ENCODE measurements at regions not wholly inside any gene's neighbourhood (a gene's known extent, or its start where the extent isn't known, plus 50 kb on each side); places are given as distances from the start of the nearest gene placed in this dataset.

DNA sequence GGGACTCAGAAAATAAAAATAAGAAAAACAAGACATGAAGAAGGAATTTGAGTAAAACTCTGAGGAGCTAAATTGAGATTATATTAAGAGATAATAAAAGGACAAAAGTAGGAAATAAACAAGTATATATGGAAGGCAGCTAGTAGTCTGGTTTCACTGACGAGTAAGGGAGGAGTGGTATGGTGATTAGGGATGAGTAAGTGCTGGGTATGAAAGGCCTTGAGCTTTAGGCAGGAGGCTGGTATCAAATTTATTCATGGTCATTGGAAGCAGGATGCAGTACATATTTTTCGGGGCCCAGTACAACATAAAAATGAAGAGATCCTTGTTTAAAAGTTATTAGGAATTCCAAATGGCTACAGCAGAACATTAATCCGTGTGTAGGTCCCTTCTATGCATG, 789.7 kb upstream of the PRMT6 start:
- Histone ChIP-seq H3K27ac (ENCODE audit: low read length) (no peak overlapping the region), H3K4me1 (ENCODE audit: control insufficient read depth, insufficient read depth, low read length) (no peaks in the 10 kb centered on the region), H3K9me3 (ENCODE audit: control insufficient read depth, low read depth, low read length) (peaks cover 3% of the 10 kb centered on the region), H3K27me3 (ENCODE audit: control insufficient read depth, insufficient read depth, low read length) (no peaks in the 10 kb centered on the region), H3K36me3 (ENCODE audit: control insufficient read depth, insufficient read depth, low read length) (no peaks in the 10 kb centered on the region), H3K4me3 (ENCODE audit: low read length) (no peak overlapping the region)
- 20% methylated on average over 2 of the region's 3 CpGs for WGBS (ENCODE audit: insufficient coverage, low lambda C conversion rate)
- DNase-seq: no peak

DNA sequence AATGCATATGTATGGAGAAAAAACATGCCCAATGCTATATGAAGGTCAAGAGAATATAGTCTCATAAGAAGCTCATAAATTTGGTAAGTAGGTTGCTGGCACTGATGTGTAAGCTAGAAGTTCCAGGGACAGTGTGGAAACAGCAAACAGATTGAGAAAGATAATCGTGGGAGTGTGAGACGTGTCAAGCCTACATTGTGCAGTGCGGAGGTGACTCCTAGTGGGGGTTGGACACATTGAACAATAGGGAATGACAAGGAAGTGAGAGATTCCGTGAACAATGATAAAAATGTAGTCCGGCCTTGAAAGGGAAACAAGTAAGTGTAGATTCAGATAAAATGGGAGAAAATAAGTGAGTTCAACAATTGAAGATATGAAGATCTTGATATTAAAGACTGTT, 788.4 kb upstream of the PRMT6 start:
- no peak for DNase-seq
- WGBS (ENCODE audit: insufficient coverage, low lambda C conversion rate): 16% methylated on average over 2 of the region's 5 CpGs
- Histone ChIP-seq H3K4me1 (ENCODE audit: control insufficient read depth, insufficient read depth, low read length) (no peaks in the 10 kb centered on the region), H3K27me3 (ENCODE audit: control insufficient read depth, insufficient read depth, low read length) (no peaks in the 10 kb centered on the region), H3K4me3 (ENCODE audit: low read length) (no peak overlapping the region), H3K27ac (ENCODE audit: low read length) (no peak overlapping the region), H3K36me3 (ENCODE audit: control insufficient read depth, insufficient read depth, low read length) (no peaks in the 10 kb centered on the region), H3K9me3 (ENCODE audit: control insufficient read depth, low read depth, low read length) (peaks cover 3% of the 10 kb centered on the region)

DNA sequence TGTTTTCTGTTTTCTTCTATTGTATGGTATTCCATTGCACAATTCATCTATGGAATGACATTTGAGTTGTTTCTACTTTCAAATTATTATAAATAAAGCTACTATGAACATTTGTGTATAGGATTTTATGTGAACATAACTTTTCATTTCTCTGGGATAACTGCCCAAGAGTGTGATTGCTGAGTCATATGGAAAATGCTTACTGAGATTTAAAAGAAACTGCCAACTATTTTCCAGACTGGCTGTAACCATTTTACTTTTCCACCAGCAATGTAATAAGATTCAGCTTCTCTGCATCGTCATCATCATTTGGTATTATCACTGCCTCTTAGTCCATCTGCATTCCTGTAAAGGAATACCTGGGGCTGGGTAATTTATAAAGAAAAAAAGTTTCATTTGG, 779.6 kb upstream of the PRMT6 start:
- H3K4me1 ChIP-seq (ENCODE audit: control insufficient read depth, insufficient read depth, low read length): no peaks in the 10 kb centered on the region
- H3K9me3 ChIP-seq (ENCODE audit: control insufficient read depth, low read depth, low read length): no peaks in the 10 kb centered on the region
- H3K27me3 ChIP-seq (ENCODE audit: control insufficient read depth, insufficient read depth, low read length): no peaks in the 10 kb centered on the region
- no peak overlapping the region for H3K27ac ChIP-seq (ENCODE audit: low read length)
- WGBS (ENCODE audit: insufficient coverage, low lambda C conversion rate): no CpG with 5 or more reads among the region's 1 CpG
- H3K36me3 ChIP-seq (ENCODE audit: control insufficient read depth, insufficient read depth, low read length): no peaks in the 10 kb centered on the region
- H3K4me3 ChIP-seq (ENCODE audit: low read length): no peak overlapping the region
- DNase-seq: no peak

DNA sequence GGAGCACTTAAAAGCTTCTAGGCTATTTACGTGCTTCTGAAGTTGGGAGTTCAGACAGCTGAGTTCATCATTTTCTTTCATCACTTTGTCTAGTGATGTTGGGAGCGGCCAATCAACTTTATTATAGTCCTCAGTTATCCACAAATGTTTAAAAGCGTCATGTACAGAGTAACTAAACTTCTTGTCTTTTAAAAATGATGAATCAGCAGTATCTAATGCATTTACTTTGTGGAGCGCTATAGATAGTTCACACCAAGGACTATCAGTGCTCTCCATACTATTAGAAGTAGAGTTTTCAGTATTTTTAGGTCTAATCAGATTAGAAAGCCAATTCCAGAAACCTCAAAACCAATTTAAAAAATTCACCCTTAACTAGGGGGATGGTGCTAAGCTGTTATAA, 778.7 kb upstream of the PRMT6 start:
- whole genome bisulfite sequencing (ENCODE audit: insufficient coverage, low lambda C conversion rate): 83% methylated on average over 2 of the region's 4 CpGs
- DNase-seq: no peak
- H3K4me1 ChIP-seq (ENCODE audit: control insufficient read depth, insufficient read depth, low read length): no peaks in the 10 kb centered on the region
- H3K36me3 ChIP-seq (ENCODE audit: control insufficient read depth, insufficient read depth, low read length): no peaks in the 10 kb centered on the region
- no peak overlapping the region for H3K27ac ChIP-seq (ENCODE audit: low read length)
- H3K27me3 ChIP-seq (ENCODE audit: control insufficient read depth, insufficient read depth, low read length): no peaks in the 10 kb centered on the region
- H3K9me3 ChIP-seq (ENCODE audit: control insufficient read depth, low read depth, low read length): no peaks in the 10 kb centered on the region
- no peak overlapping the region for H3K4me3 ChIP-seq (ENCODE audit: low read length)

DNA sequence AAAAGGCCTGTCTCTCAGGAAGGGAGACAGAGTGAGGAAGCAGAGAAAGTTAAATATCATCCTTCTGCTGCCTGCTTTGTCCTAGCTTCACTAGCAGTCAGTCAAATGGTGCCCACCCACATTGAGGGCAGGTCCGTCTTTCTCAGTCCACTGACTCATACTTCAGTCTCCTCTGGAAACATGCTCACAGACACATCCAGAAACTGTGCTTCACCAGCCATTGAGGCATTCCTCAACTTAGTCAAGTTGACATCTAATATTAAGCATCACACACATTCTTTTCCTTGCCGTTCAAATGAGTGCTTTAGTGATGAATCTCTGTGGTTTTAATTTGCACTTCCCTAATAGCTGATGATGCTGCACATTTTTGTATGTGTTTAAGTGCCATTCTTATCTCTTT, 777.8 kb upstream of the PRMT6 start:
- H3K9me3 ChIP-seq (ENCODE audit: control insufficient read depth, low read depth, low read length): no peaks in the 10 kb centered on the region
- no peaks in the 10 kb centered on the region for H3K4me1 ChIP-seq (ENCODE audit: control insufficient read depth, insufficient read depth, low read length)
- H3K4me3 ChIP-seq (ENCODE audit: low read length): no peak overlapping the region
- H3K36me3 ChIP-seq (ENCODE audit: control insufficient read depth, insufficient read depth, low read length): no peaks in the 10 kb centered on the region
- H3K27ac ChIP-seq (ENCODE audit: low read length): no peak overlapping the region
- WGBS (ENCODE audit: insufficient coverage, low lambda C conversion rate): 89% methylated on average over 1 of the region's 2 CpGs
- H3K27me3 ChIP-seq (ENCODE audit: control insufficient read depth, insufficient read depth, low read length): no peaks in the 10 kb centered on the region
- no peak for DNase-seq

DNA sequence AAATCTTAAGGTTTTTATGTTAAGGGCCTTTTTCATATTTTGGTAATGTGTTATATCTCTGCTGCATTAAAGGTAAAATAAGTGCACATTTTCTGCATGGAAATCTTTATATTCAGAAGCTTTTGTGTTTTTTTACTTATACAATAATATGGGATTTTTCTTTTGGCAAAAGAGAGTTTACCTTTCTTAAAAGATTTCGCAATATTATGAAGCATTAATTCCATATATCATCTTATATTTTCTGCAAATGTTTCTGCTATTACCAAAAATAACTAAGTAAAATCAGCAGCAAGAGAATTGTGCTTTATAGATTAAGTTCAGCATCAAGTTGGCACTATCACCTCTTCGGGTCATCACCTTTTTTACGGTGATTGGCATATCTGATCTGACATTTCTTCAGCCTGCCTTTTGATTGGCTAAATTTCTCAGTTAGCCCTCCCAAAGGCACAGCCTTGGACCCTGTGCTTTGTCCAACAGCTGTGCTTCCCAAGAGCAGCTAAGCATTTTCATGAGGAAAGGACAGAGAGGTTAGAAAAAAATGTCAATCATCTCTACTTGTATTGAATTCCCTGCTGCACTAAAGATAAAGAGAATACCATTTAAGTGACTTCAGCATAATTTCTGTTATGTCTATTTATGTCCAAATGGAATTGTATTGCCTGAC, 767.1 kb upstream of the PRMT6 start:
- DNase-seq: no peak
- 100% methylated on average over 1 of the region's 3 CpGs for WGBS (ENCODE audit: insufficient coverage, low lambda C conversion rate)
- no peak overlapping the region for H3K4me3 ChIP-seq (ENCODE audit: low read length)
- H3K9me3 ChIP-seq (ENCODE audit: control insufficient read depth, low read depth, low read length): no peaks in the 10 kb centered on the region
- H3K27me3 ChIP-seq (ENCODE audit: control insufficient read depth, insufficient read depth, low read length): no peaks in the 10 kb centered on the region
- H3K36me3 ChIP-seq (ENCODE audit: control insufficient read depth, insufficient read depth, low read length): no peaks in the 10 kb centered on the region
- no peak overlapping the region for H3K27ac ChIP-seq (ENCODE audit: low read length)
- H3K4me1 ChIP-seq (ENCODE audit: control insufficient read depth, insufficient read depth, low read length): no peaks in the 10 kb centered on the region

DNA sequence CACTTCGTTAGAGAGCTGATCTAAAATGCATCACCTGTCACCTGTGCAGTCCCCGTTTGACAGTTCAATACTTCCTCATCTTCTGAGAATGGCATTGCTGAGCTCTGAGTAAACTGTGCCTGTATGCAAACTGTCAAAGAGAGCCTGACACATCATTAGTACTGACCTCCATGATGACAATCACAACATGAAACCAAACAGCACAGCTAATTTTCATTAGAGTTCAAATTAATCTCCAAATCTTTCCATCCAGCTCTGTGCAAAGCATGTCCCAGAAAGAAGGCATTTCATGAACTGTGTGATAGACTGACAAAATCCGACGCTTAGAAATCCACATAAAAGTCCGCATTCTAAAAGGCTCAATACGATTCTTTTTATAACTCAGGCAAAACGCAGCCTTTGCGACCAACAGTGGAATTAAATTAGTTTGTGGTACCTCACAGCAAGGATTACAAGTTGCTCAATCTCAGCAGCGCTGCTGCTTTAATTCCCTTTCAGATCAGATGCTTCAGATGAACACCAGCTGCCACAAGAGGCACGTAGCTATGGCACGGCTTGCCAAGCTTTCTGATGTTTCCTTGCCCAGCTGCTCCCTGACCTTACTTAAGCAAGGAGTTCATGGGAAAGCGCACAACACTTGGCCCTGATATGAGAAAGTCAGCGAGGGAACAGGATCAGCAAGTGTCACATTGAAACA, 765.5 kb upstream of the PRMT6 start:
- no peaks in the 10 kb centered on the region for H3K9me3 ChIP-seq (ENCODE audit: control insufficient read depth, low read depth, low read length)
- 80% methylated on average over 1 of the region's 13 CpGs for WGBS (ENCODE audit: insufficient coverage, low lambda C conversion rate)
- no peak for DNase-seq

DNA sequence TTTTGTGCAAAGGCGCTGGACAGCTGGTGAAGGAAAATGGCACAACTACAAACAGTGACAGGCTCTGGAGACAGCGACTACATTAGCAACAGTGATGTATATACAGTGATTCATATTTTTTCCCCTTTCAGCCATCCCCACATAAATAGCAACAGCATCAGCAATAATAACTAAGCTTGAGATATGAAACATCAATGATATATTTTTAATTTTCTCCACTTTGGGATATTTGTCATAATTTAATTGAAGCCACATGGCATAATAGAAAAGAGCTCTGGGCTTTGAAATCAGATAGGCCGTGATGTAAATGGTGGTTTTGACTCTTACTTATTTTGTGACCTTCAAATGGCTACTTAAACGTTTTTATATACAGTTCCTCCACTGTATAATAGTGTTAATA, 764.3 kb upstream of the PRMT6 start:
- 88% methylated on average over 1 of the region's 4 CpGs for WGBS (ENCODE audit: insufficient coverage, low lambda C conversion rate)
- no peak overlapping the region for H3K27ac ChIP-seq (ENCODE audit: low read length)
- H3K4me1 ChIP-seq (ENCODE audit: control insufficient read depth, insufficient read depth, low read length): no peaks in the 10 kb centered on the region
- H3K27me3 ChIP-seq (ENCODE audit: control insufficient read depth, insufficient read depth, low read length): no peaks in the 10 kb centered on the region
- DNase-seq: no peak
- H3K9me3 ChIP-seq (ENCODE audit: control insufficient read depth, low read depth, low read length): no peaks in the 10 kb centered on the region
- no peaks in the 10 kb centered on the region for H3K36me3 ChIP-seq (ENCODE audit: control insufficient read depth, insufficient read depth, low read length)
- H3K4me3 ChIP-seq (ENCODE audit: low read length): no peak overlapping the region

More for the DNA sequence above, 765.5 kb upstream of the PRMT6 start:
- Histone ChIP-seq H3K4me3 (ENCODE audit: low read length) (no peak overlapping the region), H3K4me1 (ENCODE audit: control insufficient read depth, insufficient read depth, low read length) (no peaks in the 10 kb centered on the region), H3K36me3 (ENCODE audit: control insufficient read depth, insufficient read depth, low read length) (no peaks in the 10 kb centered on the region), H3K27ac (ENCODE audit: low read length) (no peak overlapping the region), H3K27me3 (ENCODE audit: control insufficient read depth, insufficient read depth, low read length) (no peaks in the 10 kb centered on the region)

DNA sequence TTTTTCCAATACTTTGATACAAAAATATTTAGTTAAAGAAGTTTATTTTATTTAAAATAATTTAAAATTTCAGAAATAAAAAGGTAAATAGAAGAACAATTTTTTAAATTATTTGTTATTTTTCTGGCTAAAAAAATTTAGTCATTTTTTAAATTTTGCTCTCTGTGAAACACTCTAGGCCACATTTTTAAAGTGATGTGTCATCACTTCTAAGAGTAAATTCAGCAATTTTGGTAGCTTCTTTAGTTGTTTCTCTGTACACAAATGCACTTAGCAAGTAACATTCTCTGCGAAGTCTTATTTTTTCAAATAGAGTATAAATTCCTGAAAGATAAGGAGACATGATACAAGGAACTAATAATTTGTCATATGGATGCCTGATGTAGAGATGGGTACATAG, 760.0 kb upstream of the PRMT6 start:
- Histone ChIP-seq H3K27ac (ENCODE audit: low read length) (no peak overlapping the region), H3K9me3 (ENCODE audit: control insufficient read depth, low read depth, low read length) (no peaks in the 10 kb centered on the region), H3K4me1 (ENCODE audit: control insufficient read depth, insufficient read depth, low read length) (no peaks in the 10 kb centered on the region), H3K4me3 (ENCODE audit: low read length) (no peak overlapping the region), H3K27me3 (ENCODE audit: control insufficient read depth, insufficient read depth, low read length) (no peaks in the 10 kb centered on the region), H3K36me3 (ENCODE audit: control insufficient read depth, insufficient read depth, low read length) (no peaks in the 10 kb centered on the region)
- WGBS (ENCODE audit: insufficient coverage, low lambda C conversion rate): no CpG with 5 or more reads among the region's 1 CpG
- no peak for DNase-seq

DNA sequence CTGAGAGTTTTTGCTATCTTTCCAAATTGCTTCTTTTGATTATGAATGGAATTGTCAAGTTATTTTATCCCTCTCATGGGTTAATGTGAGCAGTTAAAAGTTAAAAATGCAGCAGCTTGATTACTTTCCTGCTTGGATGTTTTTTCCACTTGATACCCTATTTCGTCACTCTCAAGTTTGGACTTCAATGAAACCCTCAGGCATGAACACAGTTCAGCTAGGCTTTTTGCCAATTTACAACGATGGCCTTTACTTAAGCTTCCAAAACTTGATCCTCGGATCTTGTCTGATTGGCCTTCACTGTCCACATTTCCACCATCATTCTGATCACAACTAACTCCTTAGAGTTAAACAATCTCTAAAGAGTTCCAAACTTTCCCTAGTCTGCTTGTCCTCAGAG, 752.4 kb upstream of the PRMT6 start:
- Histone ChIP-seq H3K4me3 (ENCODE audit: low read length) (no peak overlapping the region), H3K27me3 (ENCODE audit: control insufficient read depth, insufficient read depth, low read length) (no peaks in the 10 kb centered on the region), H3K27ac (ENCODE audit: low read length) (no peak overlapping the region), H3K36me3 (ENCODE audit: control insufficient read depth, insufficient read depth, low read length) (no peaks in the 10 kb centered on the region), H3K4me1 (ENCODE audit: control insufficient read depth, insufficient read depth, low read length) (no peaks in the 10 kb centered on the region), H3K9me3 (ENCODE audit: control insufficient read depth, low read depth, low read length) (peaks cover 8% of the 10 kb centered on the region)
- DNase-seq: no peak
- WGBS (ENCODE audit: insufficient coverage, low lambda C conversion rate): 83% methylated on average over 2 of the region's 3 CpGs

DNA sequence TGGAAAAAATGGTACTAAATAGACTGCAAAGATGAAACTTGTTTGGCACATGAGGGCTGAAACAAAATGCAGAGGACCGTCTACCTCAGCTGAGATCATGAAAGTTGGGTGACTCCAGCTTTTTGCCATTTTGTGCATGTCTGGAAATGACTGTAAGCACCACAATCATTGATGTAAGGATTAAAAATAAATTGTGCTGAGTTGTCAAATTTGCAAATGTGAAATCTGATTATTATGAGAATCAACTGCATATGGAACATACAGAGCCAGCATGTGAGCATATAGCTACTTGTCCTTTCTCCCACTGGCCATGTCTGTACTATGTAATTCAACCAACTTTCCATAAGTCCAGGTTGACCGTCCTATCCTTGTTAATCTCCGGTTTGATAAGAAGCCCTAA, 736.9 kb upstream of the PRMT6 start:
- WGBS (ENCODE audit: insufficient coverage, low lambda C conversion rate): 60% methylated on average over 1 of the region's 3 CpGs
- Histone ChIP-seq H3K9me3 (ENCODE audit: control insufficient read depth, low read depth, low read length) (no peaks in the 10 kb centered on the region), H3K27ac (ENCODE audit: low read length) (no peak overlapping the region), H3K27me3 (ENCODE audit: control insufficient read depth, insufficient read depth, low read length) (no peaks in the 10 kb centered on the region), H3K4me1 (ENCODE audit: control insufficient read depth, insufficient read depth, low read length) (no peaks in the 10 kb centered on the region), H3K4me3 (ENCODE audit: low read length) (no peak overlapping the region), H3K36me3 (ENCODE audit: control insufficient read depth, insufficient read depth, low read length) (no peaks in the 10 kb centered on the region)
- DNase-seq: no peak

Measured in large intestine (tissue), 3 donors.